HG03039 (cell line): ENCODE measurements at regions not wholly inside any gene's neighbourhood (a gene's known extent, or its start where the extent isn't known, plus 50 kb on each side); places are given as distances from the start of the nearest gene placed in this dataset.
"Not testable (repeated sequence)": the region's sequence is repeated elsewhere in the genome, so short reads cannot be mapped to it uniquely, and the experiment has no call there.

ENCODE experiments used
- ATAC-seq: cut with Tn5 transposase; IDR thresholded peaks from one replicate; pipeline ENCODE4 v1.9.1; 2021; ENCODE audit warnings: mild to moderate bottlenecking, moderate library complexity; ENCODE audit not compliant: unreplicated experiment

GRCh38 chr7:115793958-115794702 lies 236.4 kb downstream of the TFEC start:
- no peak for ATAC-seq

GRCh38 chr7:115789901-115790300 lies 240.7 kb downstream of the TFEC start:
- no peak for ATAC-seq

GRCh38 chr7:115789473-115789872 lies 241.1 kb downstream of the TFEC start:
- not testable (repeated sequence) for ATAC-seq

- ATAC-seq, result no peak
Measured at GRCh38 chr7:115782696-115783490, 247.7 kb downstream of the TFEC start.

GRCh38 chr7:115779561-115779960 lies 251.0 kb downstream of the TFEC start:
- no peak for ATAC-seq

- ATAC-seq, result no peak
Measured at GRCh38 chr7:115775981-115776380, 254.6 kb downstream of the TFEC start.

GRCh38 chr7:115763347-115763746 lies 267.2 kb downstream of the TFEC start:
- ATAC-seq, result no peak

GRCh38 chr7:115758025-115758424 lies 272.5 kb downstream of the TFEC start:
- ATAC-seq, result no peak

GRCh38 chr7:115754226-115754625 lies 276.3 kb downstream of the TFEC start:
- no peak for ATAC-seq

GRCh38 chr7:115749924-115750323 lies 280.6 kb downstream of the TFEC start:
- ATAC-seq, result no peak

GRCh38 chr7:115748123-115748738 lies 282.3 kb downstream of the TFEC start:
- no peak for ATAC-seq

- no peak for ATAC-seq
Measured at GRCh38 chr7:115747174-115747573, 283.4 kb downstream of the TFEC start.

GRCh38 chr7:115740043-115740442 lies 290.5 kb downstream of the TFEC start:
- no peak for ATAC-seq

- ATAC-seq, result no peak
Measured at GRCh38 chr7:115734641-115735040, 295.9 kb downstream of the TFEC start.

- ATAC-seq, result no peak
Measured at GRCh38 chr7:115731796-115732471, 298.6 kb downstream of the TFEC start.

GRCh38 chr7:115728518-115728917 lies 302.0 kb downstream of the TFEC start:
- no peak for ATAC-seq

- no peak for ATAC-seq
Measured at GRCh38 chr7:115724400-115725056, 306.0 kb downstream of the TFEC start.

GRCh38 chr7:115722302-115722977 lies 308.1 kb downstream of the TFEC start:
- ATAC-seq, result no peak

GRCh38 chr7:115721293-115722217 lies 309.0 kb downstream of the TFEC start:
- no peak for ATAC-seq
